Epithelial cell of proximal tubule (primary cell): ENCODE measurements at regions not wholly inside any gene's neighbourhood (a gene's known extent, or its start where the extent isn't known, plus 50 kb on each side); places are given as distances from the start of the nearest gene placed in this dataset.

Experiments used
- DNase-seq: peaks from one replicate; pipeline ENCODE4 v3.0.0-alpha.2; 2011; ENCODE audit warnings: low read depth
- H3K4me3 ChIP-seq: 2 replicates; pipeline ENCODE4 v1.5.1; 2011; ENCODE audit warnings: low read depth, mild to moderate bottlenecking, low read length
- CTCF ChIP-seq: conservative IDR thresholded peaks from 2 replicates; pipeline ENCODE4 v1.5.1; 2012; ENCODE audit warnings: low read depth, mild to moderate bottlenecking, low read length

GRCh38 chr7:52648872-52649271 lies 386.6 kb upstream of the POM121L12 start:
- DNase-seq, result no peak
- H3K4me3 ChIP-seq, result no peak overlapping the region
- no peak for TF ChIP-seq CTCF

GRCh38 chr7:52647046-52647445 lies 388.4 kb upstream of the POM121L12 start:
- H3K4me3 ChIP-seq, result no peak overlapping the region
- DNase-seq, result no peak
- no peak for TF ChIP-seq CTCF

- peak; percentile 29 for DNase-seq
- H3K4me3 ChIP-seq, result no peak overlapping the region
- no peak for TF ChIP-seq CTCF
Observed at GRCh38 chr7:52639981-52640380, 395.5 kb upstream of the POM121L12 start.

- no peak overlapping the region for H3K4me3 ChIP-seq
- no peak for DNase-seq
- no peak for TF ChIP-seq CTCF
Observed at GRCh38 chr7:52639126-52639525, 396.3 kb upstream of the POM121L12 start.

GRCh38 chr7:52635021-52635420 lies 400.4 kb upstream of the POM121L12 start:
- peak; percentile 3 for DNase-seq
- TF ChIP-seq CTCF, result no peak
- no peak overlapping the region for H3K4me3 ChIP-seq

- H3K4me3 ChIP-seq, result no peak overlapping the region
- no peak for DNase-seq
- TF ChIP-seq CTCF, result no peak
Observed at GRCh38 chr7:52620849-52621248, 414.6 kb upstream of the POM121L12 start.

GRCh38 chr7:52616552-52616951 lies 418.9 kb upstream of the POM121L12 start:
- TF ChIP-seq CTCF, result no peak

More at GRCh38 chr7:52616552-52616951, 418.9 kb upstream of the POM121L12 start:
- no peak for DNase-seq
- H3K4me3 ChIP-seq, result no peak overlapping the region
